ENCODE measurements at regions not wholly inside any gene's neighbourhood (a gene's known extent, or its start where the extent isn't known, plus 50 kb on each side); places are given as distances from the start of the nearest gene placed in this dataset.

DNA sequence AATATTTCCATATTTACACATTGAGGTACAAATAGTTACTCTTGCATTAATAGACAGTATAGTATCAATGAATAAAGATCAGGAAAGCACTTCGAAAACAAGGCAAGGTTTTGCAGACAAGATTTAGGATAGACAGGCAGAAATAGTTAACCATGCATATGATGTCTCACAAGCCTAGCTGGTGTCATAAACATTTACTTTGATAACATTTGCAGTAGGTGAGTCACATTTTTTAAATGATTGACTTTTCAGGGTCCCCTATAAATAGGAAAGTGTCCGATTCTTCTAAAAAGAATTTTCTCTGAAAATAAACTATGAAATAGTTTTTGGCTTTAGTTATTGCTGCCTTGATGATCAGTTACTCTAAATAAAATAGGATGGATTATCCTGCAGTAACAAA, 162.1 kb downstream of the SNX18 start:
- TF ChIP-seq, protein P1, sequence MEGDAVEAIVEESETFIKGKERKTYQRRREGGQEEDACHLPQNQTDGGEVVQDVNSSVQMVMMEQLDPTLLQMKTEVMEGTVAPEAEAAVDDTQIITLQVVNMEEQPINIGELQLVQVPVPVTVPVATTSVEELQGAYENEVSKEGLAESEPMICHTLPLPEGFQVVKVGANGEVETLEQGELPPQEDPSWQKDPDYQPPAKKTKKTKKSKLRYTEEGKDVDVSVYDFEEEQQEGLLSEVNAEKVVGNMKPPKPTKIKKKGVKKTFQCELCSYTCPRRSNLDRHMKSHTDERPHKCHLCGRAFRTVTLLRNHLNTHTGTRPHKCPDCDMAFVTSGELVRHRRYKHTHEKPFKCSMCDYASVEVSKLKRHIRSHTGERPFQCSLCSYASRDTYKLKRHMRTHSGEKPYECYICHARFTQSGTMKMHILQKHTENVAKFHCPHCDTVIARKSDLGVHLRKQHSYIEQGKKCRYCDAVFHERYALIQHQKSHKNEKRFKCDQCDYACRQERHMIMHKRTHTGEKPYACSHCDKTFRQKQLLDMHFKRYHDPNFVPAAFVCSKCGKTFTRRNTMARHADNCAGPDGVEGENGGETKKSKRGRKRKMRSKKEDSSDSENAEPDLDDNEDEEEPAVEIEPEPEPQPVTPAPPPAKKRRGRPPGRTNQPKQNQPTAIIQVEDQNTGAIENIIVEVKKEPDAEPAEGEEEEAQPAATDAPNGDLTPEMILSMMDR (IDR thresholded peaks at IDR 0.05): no peak
- TF ChIP-seq POLR2A (IDR thresholded peaks at IDR 0.05): no peak
